ENCODE measurements at regions not wholly inside any gene's neighbourhood (a gene's known extent, or its start where the extent isn't known, plus 50 kb on each side); places are given as distances from the start of the nearest gene placed in this dataset.

- no peak for DNase-seq (ENCODE audit: low read depth)
- no peak for TF ChIP-seq CTCF (conservative IDR thresholded peaks at IDR 0.05; ENCODE audit: low read length)
- no peak overlapping the region for H3K4me3 ChIP-seq (ENCODE audit: low read length)
Measured at GRCh38 chr18:47737956-47738355, 192.5 kb downstream of the SMAD2 start.

- no peak overlapping the region for H3K4me3 ChIP-seq (ENCODE audit: low read length)
- DNase-seq (ENCODE audit: low read depth) = no peak
- TF ChIP-seq CTCF (conservative IDR thresholded peaks at IDR 0.05; ENCODE audit: low read length) = no peak
Measured at GRCh38 chr18:47737198-47737830, 193.1 kb downstream of the SMAD2 start.

GRCh38 chr18:47736376-47737140, 193.9 kb downstream of the SMAD2 start:
- no peak overlapping the region for H3K4me3 ChIP-seq (ENCODE audit: low read length)
- DNase-seq (ENCODE audit: low read depth) = no peak
- no peak for TF ChIP-seq CTCF (conservative IDR thresholded peaks at IDR 0.05; ENCODE audit: low read length)

- H3K4me3 ChIP-seq (ENCODE audit: low read length) = no peak overlapping the region
- TF ChIP-seq CTCF (conservative IDR thresholded peaks at IDR 0.05; ENCODE audit: low read length) = no peak
- no peak for DNase-seq (ENCODE audit: low read depth)
Measured at GRCh38 chr18:47735041-47735702, 195.3 kb downstream of the SMAD2 start.

GRCh38 chr18:47731276-47731675, 199.2 kb downstream of the SMAD2 start:
- DNase-seq (ENCODE audit: low read depth) = no peak
- H3K4me3 ChIP-seq (ENCODE audit: low read length) = no peak overlapping the region
- TF ChIP-seq CTCF (conservative IDR thresholded peaks at IDR 0.05; ENCODE audit: low read length) = no peak

GRCh38 chr18:47730795-47731194, 199.7 kb downstream of the SMAD2 start:
- no peak for TF ChIP-seq CTCF (conservative IDR thresholded peaks at IDR 0.05; ENCODE audit: low read length)
- H3K4me3 ChIP-seq (ENCODE audit: low read length) = no peak overlapping the region
- DNase-seq (ENCODE audit: low read depth) = peak; percentile 3
